ENCODE measurements at regions not wholly inside any gene's neighbourhood (a gene's known extent, or its start where the extent isn't known, plus 50 kb on each side); places are given as distances from the start of the nearest gene placed in this dataset.

GRCh38 chr2:211247751-211248150, 691.4 kb downstream of the CPS1 start:
- H3K4me3 ChIP-seq (replicated peaks; ENCODE audit: low read depth, low read length) = no peak overlapping the region
- TF ChIP-seq, protein P1, sequence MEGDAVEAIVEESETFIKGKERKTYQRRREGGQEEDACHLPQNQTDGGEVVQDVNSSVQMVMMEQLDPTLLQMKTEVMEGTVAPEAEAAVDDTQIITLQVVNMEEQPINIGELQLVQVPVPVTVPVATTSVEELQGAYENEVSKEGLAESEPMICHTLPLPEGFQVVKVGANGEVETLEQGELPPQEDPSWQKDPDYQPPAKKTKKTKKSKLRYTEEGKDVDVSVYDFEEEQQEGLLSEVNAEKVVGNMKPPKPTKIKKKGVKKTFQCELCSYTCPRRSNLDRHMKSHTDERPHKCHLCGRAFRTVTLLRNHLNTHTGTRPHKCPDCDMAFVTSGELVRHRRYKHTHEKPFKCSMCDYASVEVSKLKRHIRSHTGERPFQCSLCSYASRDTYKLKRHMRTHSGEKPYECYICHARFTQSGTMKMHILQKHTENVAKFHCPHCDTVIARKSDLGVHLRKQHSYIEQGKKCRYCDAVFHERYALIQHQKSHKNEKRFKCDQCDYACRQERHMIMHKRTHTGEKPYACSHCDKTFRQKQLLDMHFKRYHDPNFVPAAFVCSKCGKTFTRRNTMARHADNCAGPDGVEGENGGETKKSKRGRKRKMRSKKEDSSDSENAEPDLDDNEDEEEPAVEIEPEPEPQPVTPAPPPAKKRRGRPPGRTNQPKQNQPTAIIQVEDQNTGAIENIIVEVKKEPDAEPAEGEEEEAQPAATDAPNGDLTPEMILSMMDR (IDR thresholded peaks at IDR 0.05; ENCODE audit: low read length, missing control alignments) = no peak
- DNase-seq (ENCODE audit: low read depth) = no peak

- no peak for DNase-seq (ENCODE audit: low read depth)
- no peak overlapping the region for H3K4me3 ChIP-seq (replicated peaks; ENCODE audit: low read depth, low read length)
- TF ChIP-seq, protein P1 (IDR thresholded peaks at IDR 0.05; ENCODE audit: low read length, missing control alignments) = no peak
These were observed 692.4 kb downstream of the CPS1 start for GRCh38 chr2:211248841-211249240.

- TF ChIP-seq, protein P1 (IDR thresholded peaks at IDR 0.05; ENCODE audit: low read length, missing control alignments) = no peak
These were observed 694.6 kb downstream of the CPS1 start for GRCh38 chr2:211251016-211251415.

GRCh38 chr2:211258646-211259335, 702.4 kb downstream of the CPS1 start:
- no peak overlapping the region for H3K4me3 ChIP-seq (replicated peaks; ENCODE audit: low read depth, low read length)
- no peak for DNase-seq (ENCODE audit: low read depth)
- TF ChIP-seq, protein P1 (IDR thresholded peaks at IDR 0.05; ENCODE audit: low read length, missing control alignments) = no peak

More at GRCh38 chr2:211251016-211251415, 694.6 kb downstream of the CPS1 start:
- DNase-seq (ENCODE audit: low read depth) = no peak
- no peak overlapping the region for H3K4me3 ChIP-seq (replicated peaks; ENCODE audit: low read depth, low read length)

GRCh38 chr2:211259831-211260476, 703.6 kb downstream of the CPS1 start:
- H3K4me3 ChIP-seq (replicated peaks; ENCODE audit: low read depth, low read length) = no peak overlapping the region
- TF ChIP-seq, protein P1 (IDR thresholded peaks at IDR 0.05; ENCODE audit: low read length, missing control alignments) = no peak
- DNase-seq (ENCODE audit: low read depth) = no peak

DNA sequence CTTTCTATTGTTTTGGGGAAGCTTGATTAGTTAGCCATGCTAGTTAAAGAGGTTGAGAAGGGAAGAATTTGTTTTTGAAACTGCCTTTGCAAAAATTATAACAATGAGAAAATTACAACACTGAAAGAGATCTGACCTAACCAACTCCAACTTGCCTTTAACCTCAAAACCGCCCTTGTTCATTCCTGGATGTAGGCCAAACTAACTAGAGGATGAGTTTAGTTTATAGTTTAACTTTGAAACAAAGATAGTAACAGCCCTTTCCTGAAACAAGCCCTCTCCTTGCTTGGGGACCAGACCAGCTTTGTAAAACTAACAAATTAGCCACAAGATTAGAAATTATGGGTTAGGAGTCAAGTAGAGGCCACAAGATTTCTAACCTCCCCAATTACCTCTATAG, 713.9 kb downstream of the CPS1 start:
- no peak overlapping the region for H3K4me3 ChIP-seq (replicated peaks; ENCODE audit: low read depth, low read length)
- TF ChIP-seq, protein P1 (IDR thresholded peaks at IDR 0.05; ENCODE audit: low read length, missing control alignments) = no peak

More for the DNA sequence above, 713.9 kb downstream of the CPS1 start:
- DNase-seq (ENCODE audit: low read depth) = no peak

Measured in fibroblast of pulmonary artery (primary cell).